IMR-90 (cell line): ENCODE measurements at regions not wholly inside any gene's neighbourhood (a gene's known extent, or its start where the extent isn't known, plus 50 kb on each side); places are given as distances from the start of the nearest gene placed in this dataset.

Experiments
- CEBPB ChIP-seq: IDR thresholded peaks from 2 replicates; pipeline ENCODE4 v1.6.1; 2012; ENCODE audit warnings: low read depth, low read length, improper control_type of control experiment
- CHD1 ChIP-seq: IDR thresholded peaks from 2 replicates; pipeline ENCODE4 v1.6.1; 2012; ENCODE audit warnings: low read depth, low read length, improper control_type of control experiment
- CTCF ChIP-seq: conservative IDR thresholded peaks from 2 replicates; pipeline ENCODE4 v1.5.1; 2012; ENCODE audit warnings: mild to moderate bottlenecking, low read depth, low read length, improper control_type of control experiment
- MAZ ChIP-seq: IDR thresholded peaks from 2 replicates; pipeline ENCODE4 v1.6.1; 2012; ENCODE audit warnings: low read depth, mild to moderate bottlenecking, low read length, improper control_type of control experiment, moderate library complexity, borderline replicate concordance
- NFE2L2 ChIP-seq: fragments of 150-350 bp; IDR thresholded peaks from 2 replicates; pipeline ENCODE4 v1.6.1; 2016; ENCODE audit warnings: low read depth, mild to moderate bottlenecking, low read length
- POLR2A ChIP-seq: IDR thresholded peaks from 2 replicates; pipeline ENCODE4 v1.6.1; 2012; ENCODE audit warnings: mild to moderate bottlenecking, low read depth, low read length
- RAD21 ChIP-seq: IDR thresholded peaks from 2 replicates; pipeline ENCODE4 v1.6.1; 2012; ENCODE audit warnings: low read length, improper control_type of control experiment
- RCOR1 ChIP-seq: IDR thresholded peaks from 2 replicates; pipeline ENCODE4 v1.6.1; 2012; ENCODE audit warnings: mild to moderate bottlenecking, low read length, improper control_type of control experiment; ENCODE audit not compliant: insufficient replicate concordance
- RFX5 ChIP-seq: IDR thresholded peaks from 2 replicates; pipeline ENCODE4 v1.8.0; 2012; ENCODE audit warnings: low read depth, mild to moderate bottlenecking, low read length, moderate library complexity

- no peak for TF ChIP-seq CTCF
- TF ChIP-seq POLR2A: no peak
- TF ChIP-seq RFX5: no peak
- no peak for TF ChIP-seq CHD1
- TF ChIP-seq RAD21: no peak
- TF ChIP-seq CEBPB: no peak
- no peak for TF ChIP-seq NFE2L2
- no peak for TF ChIP-seq MAZ
- no peak for TF ChIP-seq RCOR1
Observed at GRCh38 chr10:55141892-55142291, 340.9 kb upstream of the PCDH15 start.
